GM10248 (cell line): ENCODE measurements at regions not wholly inside any gene's neighbourhood (a gene's known extent, or its start where the extent isn't known, plus 50 kb on each side); places are given as distances from the start of the nearest gene placed in this dataset.

Experiments
- CTCF ChIA-PET: fragments of 300-600 bp; sonication (Branson Sonifier 250); formaldehyde crosslinking; extraction: SDS; loops from one replicate; lab custom pipeline; 2021; ENCODE audit warnings: antibody characterized with exemption; lab: Yijun Ruan, JAX
- POLR2A ChIA-PET: fragments of 350-650 bp; sonication (Branson Sonifier 250); formaldehyde crosslinking; extraction: SDS; loops from one replicate; lab custom pipeline; 2020; ENCODE audit warnings: antibody characterized with exemption; lab: Yijun Ruan, JAX
- DNase-seq: peaks from one replicate; pipeline ENCODE4 v3.0.0; 2012; ENCODE audit errors: extremely low spot score
- TF ChIP-seq, protein P1 (sequence below): IDR thresholded peaks from 2 replicates; pipeline ENCODE4 v1.5.1; 2012; ENCODE audit warnings: mild to moderate bottlenecking, low read depth; ENCODE audit errors: extremely low read depth, missing control alignments, control extremely low read depth

DNA sequence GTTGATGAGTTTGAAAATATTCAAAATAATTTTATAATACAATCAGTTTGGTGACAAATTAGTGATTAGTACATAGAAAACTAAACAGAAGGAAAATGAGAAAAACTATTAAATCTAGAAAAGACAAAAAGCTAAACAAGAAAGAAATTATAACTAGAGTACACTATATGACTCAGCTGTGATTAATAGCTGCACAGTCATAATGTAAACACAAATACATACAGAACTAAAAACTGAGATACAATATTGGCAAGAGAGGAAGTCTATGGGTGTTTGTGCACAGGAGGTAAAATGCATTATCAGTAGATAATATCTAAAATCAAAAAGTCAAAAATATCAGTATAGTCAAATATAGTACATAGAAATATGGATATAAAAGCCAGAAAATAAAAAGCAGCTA lies 80.7 kb upstream of the PCSK6 start:
- CTCF ChIA-PET, result no interaction called here
- POLR2A ChIA-PET, result no interaction called here
- TF ChIP-seq, protein P1, sequence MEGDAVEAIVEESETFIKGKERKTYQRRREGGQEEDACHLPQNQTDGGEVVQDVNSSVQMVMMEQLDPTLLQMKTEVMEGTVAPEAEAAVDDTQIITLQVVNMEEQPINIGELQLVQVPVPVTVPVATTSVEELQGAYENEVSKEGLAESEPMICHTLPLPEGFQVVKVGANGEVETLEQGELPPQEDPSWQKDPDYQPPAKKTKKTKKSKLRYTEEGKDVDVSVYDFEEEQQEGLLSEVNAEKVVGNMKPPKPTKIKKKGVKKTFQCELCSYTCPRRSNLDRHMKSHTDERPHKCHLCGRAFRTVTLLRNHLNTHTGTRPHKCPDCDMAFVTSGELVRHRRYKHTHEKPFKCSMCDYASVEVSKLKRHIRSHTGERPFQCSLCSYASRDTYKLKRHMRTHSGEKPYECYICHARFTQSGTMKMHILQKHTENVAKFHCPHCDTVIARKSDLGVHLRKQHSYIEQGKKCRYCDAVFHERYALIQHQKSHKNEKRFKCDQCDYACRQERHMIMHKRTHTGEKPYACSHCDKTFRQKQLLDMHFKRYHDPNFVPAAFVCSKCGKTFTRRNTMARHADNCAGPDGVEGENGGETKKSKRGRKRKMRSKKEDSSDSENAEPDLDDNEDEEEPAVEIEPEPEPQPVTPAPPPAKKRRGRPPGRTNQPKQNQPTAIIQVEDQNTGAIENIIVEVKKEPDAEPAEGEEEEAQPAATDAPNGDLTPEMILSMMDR, result no peak
- no peak for DNase-seq

DNA sequence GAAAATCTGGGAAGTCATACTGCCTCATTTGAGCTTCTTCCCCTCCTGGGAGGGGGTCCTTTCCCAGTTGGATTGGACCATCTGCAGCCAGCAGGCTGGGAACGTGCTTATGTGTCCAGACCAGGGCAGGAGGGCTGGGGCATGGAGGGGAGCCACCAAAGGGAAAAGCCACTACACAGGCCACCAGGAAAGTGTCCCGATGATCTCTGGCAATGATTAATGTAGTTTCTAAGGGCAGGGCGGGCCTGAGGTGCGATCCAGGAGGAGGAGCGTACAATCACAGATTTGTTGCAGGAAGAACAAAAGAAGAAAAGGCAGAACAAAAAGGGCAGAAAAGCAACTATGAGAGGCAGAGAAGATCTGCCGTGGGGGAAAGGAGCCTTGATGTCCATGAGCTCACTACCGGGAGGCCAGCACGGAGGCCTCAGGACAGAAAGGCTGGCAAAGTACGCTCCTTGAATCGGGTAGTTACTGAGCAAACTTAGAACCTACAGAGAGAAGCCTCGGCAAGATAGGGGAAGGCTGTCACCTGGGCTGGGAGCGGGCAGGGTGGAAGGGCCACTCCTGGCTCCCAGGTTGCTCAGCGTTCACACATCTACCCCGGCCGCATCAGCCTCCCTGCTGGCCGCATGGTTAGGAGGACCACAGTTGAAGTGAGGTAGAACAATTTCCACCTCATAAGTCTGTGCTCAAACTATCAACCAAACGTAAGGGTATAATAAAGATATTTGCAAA lies 79.5 kb upstream of the PCSK6 start:
- TF ChIP-seq, protein P1, result no peak
- ChIA-PET POLR2A (no interaction called here), CTCF (interaction anchor here (1.4 kb wide), 1 partner anchor 10 kb away, joined by 3 read pairs; no protein-coding TSS in a partner anchor)
- DNase-seq, result no peak

DNA sequence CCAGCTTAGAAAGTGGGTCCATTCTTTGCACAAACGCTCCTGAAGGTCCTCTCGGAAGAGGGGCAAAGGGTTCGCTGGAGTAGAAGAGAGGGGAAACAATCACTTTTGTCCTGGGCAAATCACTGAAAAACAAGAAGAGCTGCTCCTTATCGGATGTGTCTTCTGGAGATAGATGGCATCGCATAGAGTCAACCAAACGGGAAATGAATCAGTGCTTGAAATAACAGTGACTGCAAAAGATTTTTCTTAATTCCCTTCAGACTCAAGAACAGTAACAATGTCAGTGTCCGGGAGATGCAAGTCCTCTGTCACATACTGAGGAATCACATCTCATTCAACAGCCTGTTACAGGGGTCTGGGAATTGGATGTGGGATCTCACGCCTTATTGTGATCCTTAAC lies 78.8 kb upstream of the PCSK6 start:
- ChIA-PET CTCF (interaction anchor here (0.7 to 1.4 kb wide), 2 partner anchors 10 to 116 kb away, joined by 3 read pairs; no protein-coding TSS in a partner anchor), POLR2A (no interaction called here)
- TF ChIP-seq, protein P1, result no peak
- no peak for DNase-seq

- DNase-seq, result no peak
- CTCF ChIA-PET, result interaction anchor here (0.7 kb wide), 1 partner anchor 15 kb away, joined by 3 read pairs; no protein-coding TSS in a partner anchor
- POLR2A ChIA-PET, result no interaction called here
- TF ChIP-seq, protein P1, result no peak
Observed at GRCh38 chr15:101566748-101567488, 77.4 kb upstream of the PCSK6 start.

GRCh38 chr15:101565377-101565776 lies 75.9 kb upstream of the PCSK6 start:
- TF ChIP-seq, protein P1, result no peak
- ChIA-PET POLR2A (no interaction called here), CTCF (no interaction called here)
- no peak for DNase-seq

DNA sequence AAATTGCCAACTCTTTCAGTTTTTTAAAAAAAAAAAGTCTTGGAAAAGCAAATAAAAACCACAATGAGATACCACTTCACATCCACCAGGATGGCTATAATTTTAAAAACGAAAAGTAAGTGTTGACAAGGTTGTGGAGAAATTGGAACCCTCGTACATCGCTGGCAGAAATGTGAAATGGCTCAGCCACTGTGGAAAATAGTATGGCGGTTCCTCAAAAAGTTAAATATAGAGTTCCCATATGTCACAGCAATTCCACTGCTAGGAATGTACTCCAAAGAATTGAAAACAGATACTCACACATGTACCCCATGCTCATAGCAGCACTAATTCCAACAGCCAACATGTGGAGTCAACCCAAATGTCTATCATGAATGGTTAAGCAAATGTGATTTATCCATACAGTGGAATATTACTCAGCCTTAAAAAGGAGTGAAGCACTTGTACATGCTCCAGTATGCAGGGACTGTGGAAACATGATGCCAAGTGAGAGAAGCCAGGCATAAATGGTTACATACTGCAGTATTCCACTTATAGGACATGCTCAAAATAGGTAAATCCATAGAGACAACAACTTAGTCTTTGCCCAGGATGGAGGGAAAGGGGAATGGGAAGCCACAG lies 73.8 kb upstream of the PCSK6 start:
- TF ChIP-seq, protein P1, result no peak
- DNase-seq, result no peak
- ChIA-PET CTCF (no interaction called here), POLR2A (no interaction called here)
